GM19468 (cell line): ENCODE measurements at regions not wholly inside any gene's neighbourhood (a gene's known extent, or its start where the extent isn't known, plus 50 kb on each side); places are given as distances from the start of the nearest gene placed in this dataset.

ENCODE experiments used
- ATAC-seq: cut with Tn5 transposase; IDR thresholded peaks from one replicate; pipeline ENCODE4 v1.9.1; 2021; ENCODE audit warnings: mild to moderate bottlenecking, moderate library complexity, moderate number of reproducible peaks; ENCODE audit not compliant: unreplicated experiment; ENCODE audit errors: extremely low read depth

- ATAC-seq: no peak
Observed at GRCh38 chr3:180280555-180280954, 243.8 kb upstream of the PEX5L start.

GRCh38 chr3:180282386-180282785 is 245.6 kb upstream of the PEX5L start:
- no peak for ATAC-seq

DNA sequence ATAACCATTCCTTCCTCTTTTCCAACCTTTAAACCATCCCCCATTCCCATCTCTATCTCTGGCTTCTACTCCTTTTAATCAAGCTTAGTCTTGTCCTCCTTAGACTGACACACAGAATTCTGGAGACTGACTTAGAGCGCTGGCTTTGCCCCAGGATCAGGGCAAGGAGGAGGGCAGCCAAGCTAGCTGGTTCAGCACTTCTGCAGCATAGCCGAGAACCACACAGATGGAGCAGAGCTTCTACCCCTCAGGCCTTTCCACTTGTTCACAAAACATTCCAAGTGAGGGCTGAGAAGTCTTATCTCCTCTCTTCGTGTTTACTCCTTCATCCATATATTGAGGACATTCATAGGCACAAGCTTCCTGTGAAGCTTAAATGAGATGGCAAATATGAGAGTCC is 246.5 kb upstream of the PEX5L start:
- no peak for ATAC-seq

DNA sequence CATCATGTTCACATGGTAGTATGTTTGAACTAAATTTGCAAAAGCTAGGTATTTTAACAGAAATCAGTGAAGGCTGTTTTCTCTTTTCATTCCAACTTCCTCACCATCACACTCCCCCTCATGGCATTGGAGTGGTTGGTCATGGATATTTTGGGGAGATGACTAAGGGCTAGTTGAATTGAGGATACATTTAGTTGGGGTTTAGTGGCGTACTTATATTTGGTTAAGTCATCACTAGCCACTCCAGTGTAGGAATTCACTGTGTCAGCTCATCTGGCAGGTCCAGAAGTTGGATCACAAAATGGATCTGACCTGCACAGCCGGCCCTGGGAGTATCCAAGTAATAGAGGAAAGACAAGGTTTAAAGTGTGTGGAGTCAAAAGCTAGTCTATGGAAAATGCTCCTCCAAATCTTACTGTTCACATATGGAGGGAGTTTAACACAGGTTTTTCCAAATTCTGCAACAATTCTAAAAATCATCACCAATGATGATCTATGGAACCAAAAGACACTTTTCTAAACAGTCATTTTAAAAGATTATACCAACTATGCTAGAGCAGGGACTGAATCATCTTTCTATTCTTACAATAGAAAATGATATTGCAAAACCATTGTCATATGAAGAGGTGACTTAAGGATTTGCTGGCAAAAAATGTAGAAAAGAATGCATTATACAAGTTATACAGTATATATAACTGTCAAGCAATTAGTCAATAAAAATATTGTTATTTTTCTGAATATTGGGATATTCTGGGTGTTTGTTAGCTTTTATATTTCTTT is 247.8 kb upstream of the PEX5L start:
- no peak for ATAC-seq

GRCh38 chr3:180287703-180288102 is 251.0 kb upstream of the PEX5L start:
- no peak for ATAC-seq

- ATAC-seq: no peak
Observed at GRCh38 chr3:180288816-180289215, 252.1 kb upstream of the PEX5L start.

DNA sequence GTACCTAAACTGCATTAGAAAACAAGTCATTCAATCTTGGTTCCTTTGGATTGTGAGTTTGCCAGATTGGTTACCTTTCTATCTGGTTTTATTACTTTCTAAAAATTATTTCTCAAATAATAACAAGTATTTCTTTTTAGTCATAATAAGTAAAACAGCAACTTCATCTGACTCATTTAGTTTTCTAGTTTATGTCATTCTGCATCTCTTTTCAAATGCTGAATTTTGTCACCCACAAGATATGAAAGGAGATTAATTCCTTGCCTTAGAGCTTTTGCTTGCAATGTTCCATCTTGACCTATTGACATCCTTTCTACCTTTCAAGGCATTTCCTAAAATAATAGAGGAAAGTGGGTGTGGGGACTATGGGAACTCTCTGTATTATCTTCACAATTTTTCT is 253.6 kb upstream of the PEX5L start:
- no peak for ATAC-seq

- no peak for ATAC-seq
Observed at GRCh38 chr3:180294282-180295027, 257.7 kb upstream of the PEX5L start.

DNA sequence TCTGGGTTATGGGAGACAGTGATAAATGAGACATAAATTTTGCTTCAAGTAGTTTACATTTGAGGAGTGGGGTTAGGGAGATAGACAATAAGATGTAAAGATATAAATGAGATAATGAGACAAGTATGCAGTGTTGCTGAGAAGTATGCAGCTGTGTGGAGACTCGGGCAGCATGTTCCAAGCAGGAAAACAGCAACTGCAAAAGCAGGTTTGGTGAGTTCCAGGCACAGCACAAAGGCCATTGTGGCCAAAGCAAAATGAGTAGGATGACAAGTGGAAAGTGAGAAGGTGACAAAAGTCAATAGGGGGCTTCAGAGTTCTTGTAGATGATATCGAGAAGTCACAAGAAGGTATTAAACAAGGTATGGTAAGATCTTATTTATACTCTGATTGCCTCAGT is 259.1 kb upstream of the PEX5L start:
- ATAC-seq: no peak

GRCh38 chr3:180296971-180297370 is 260.2 kb upstream of the PEX5L start:
- no peak for ATAC-seq

DNA sequence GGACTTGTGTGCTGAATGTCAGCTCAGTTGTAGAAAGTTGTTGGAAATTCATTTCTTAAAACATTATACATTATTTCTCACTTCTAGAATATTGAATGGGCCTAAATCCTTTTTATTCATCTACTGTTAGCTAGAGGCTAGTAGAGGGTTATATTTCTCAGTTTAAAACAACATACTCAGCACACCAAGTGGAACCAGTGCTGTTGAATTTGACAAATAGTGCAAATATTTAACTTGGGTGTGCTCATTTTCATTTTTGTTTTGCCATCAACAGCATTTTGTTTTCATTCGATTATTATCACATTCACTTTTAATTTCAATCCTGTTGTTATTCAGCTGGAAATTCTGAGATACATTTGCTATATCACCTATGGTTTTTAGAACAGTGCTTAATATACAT is 269.4 kb upstream of the PEX5L start:
- ATAC-seq: no peak

GRCh38 chr3:180306691-180307090 is 270.0 kb upstream of the PEX5L start:
- no peak for ATAC-seq

DNA sequence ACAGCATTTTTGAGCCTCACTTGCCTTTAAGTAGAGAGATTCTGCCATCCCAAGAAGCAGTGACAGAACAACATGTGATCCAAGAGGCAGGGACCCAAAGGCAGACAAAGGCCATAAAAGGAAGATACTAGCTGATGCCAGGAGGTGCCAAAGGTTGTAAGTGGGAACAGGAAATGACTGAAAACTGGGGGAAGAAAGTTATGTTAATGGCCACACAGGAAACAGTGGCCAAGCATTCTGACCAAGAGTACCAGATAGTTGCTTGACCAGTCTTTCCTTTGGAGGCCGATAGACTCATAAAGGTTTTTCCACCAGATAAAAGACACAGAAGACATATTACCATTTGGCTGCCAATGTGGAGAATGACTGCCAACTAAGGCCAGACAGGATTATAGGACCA is 274.5 kb upstream of the PEX5L start:
- ATAC-seq: no peak

DNA sequence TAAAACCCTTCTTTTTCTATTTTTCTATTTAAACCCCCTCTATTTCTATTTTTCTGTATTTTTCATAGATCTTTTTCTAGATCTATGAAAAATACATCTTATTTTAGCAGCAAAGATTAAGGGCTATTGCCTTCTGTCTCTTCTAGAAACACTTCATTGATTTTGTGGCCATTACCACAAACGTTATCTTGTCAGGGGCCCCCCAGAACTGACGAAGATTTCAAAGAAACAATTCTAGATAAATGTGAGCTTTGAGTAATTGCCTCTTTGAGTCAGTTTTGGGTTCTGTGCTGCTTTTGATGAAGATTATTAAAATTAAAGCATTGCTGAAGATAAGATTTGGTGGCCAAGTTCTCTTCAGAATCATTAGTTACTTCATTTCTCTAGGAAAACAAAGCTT is 279.6 kb upstream of the PEX5L start:
- ATAC-seq: no peak

GRCh38 chr3:180319461-180319860 is 282.5 kb upstream of the TTC14 start:
- ATAC-seq: no peak

GRCh38 chr3:180320631-180321030 is 281.3 kb upstream of the TTC14 start:
- ATAC-seq: no peak

DNA sequence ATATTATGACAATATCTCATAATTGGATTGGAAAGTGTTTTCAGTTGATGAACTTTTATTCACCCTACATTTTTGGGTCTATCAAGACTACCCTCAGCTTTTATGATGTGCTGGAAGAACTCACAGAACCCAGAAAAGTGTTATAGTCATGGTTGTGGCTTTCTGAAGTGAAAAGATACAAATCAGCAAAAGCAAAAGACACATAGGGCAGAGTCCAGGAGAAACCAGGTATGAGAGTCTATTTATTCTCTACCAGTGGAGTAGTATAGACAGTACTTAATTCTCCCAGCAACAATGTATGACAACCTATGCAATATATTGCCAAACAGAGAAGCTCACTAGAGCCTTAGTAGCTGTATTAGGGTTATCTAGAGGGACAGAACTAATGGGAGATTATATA is 280.4 kb upstream of the TTC14 start:
- no peak for ATAC-seq

GRCh38 chr3:180322829-180323228 is 279.1 kb upstream of the TTC14 start:
- no peak for ATAC-seq

GRCh38 chr3:180324791-180325190 is 277.2 kb upstream of the TTC14 start:
- no peak for ATAC-seq

DNA sequence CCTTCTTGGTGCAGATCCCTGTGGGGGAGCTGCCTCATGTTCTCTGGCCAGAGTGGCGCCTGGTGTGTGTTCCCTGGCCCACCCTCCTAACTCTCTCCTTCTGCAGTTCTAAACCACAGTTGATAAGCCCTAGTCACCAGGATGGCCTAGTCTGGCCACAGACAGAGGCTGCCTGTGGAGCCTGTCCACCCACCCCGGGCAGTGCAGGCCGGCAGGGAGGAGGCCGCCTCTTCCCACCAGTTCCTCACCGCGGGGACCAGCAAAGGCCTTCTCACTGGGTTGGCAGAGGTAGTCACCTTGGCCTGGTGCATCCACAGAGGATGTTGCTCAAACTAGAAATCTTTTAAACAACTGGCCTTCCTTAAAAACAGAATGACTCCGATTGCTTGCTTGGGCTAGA is 276.4 kb upstream of the TTC14 start:
- ATAC-seq: no peak

DNA sequence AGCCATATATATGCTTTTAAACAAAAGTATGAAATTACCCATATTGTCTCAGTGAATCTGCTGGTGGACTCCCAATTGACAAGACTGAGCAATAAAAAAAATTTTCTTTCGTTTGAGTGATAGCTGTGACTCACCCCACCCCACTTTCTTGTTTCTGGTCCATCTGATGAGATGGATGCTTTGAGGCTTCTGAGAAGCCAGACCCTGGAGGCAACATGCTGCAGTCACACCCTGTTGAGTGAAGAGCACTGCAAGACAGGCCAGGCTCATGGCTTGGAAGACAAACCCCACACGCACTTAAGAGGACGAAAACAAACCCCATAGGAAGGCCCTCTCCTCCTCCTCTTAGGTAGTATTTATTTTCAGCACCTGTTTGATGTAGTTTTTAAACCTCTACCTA is 276.0 kb upstream of the TTC14 start:
- ATAC-seq: no peak

- peak; percentile 78 for ATAC-seq
Observed at GRCh38 chr3:180329187-180329586, 272.8 kb upstream of the TTC14 start.
